ENCODE measurements at regions not wholly inside any gene's neighbourhood (a gene's known extent, or its start where the extent isn't known, plus 50 kb on each side); places are given as distances from the start of the nearest gene placed in this dataset.

DNA sequence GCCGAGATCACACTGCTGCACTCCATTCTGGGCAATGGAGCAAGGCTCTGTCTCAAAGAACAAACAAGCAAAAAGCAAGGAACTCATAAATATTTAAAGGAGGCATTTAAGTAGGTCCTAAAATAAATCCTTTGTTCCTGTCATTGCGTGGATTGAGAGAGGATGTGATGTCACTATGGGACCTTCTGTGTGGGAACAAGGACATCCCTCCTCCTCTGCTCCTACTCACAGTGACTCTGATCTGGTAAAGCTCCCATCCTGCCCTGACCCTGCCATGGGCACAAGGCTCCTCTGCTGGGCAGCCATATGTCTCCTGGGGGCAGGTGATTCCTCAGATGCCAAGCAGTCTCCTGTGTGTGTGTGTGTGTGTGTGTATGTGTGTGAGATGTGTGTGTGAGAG lies 74.1 kb upstream of the PRSS58 start:
- TF ChIP-seq POLR2A (IDR thresholded peaks at IDR 0.05; ENCODE audit: low read depth, low read length) (no peak), POLR2AphosphoS5 (IDR thresholded peaks at IDR 0.05; ENCODE audit: low read depth, low read length) (no peak)

All from GM12892 (cell line).